ENCODE measurements at regions not wholly inside any gene's neighbourhood (a gene's known extent, or its start where the extent isn't known, plus 50 kb on each side); places are given as distances from the start of the nearest gene placed in this dataset.

GRCh38 chr14:98393527-98393926 lies 878.5 kb downstream of the BCL11B start:
- ATAC-seq: no peak
- no peak overlapping the region for H3K4me3 Mint-ChIP-seq
- H3K36me3 Mint-ChIP-seq: no peaks in the 10 kb centered on the region
- no peak for DNase-seq (ENCODE audit: low spot score)
- no peak overlapping the region for H3K27ac Mint-ChIP-seq
- no peaks in the 10 kb centered on the region for H3K27me3 Mint-ChIP-seq (ENCODE audit: low read depth)
- no peaks in the 10 kb centered on the region for H3K4me1 Mint-ChIP-seq
- CTCF ChIA-PET: interaction anchor here (0.6 kb wide), 1 partner anchor 1310 kb away, joined by 4 read pairs; no protein-coding TSS in a partner anchor
- H3K9me3 Mint-ChIP-seq: peaks cover 26% of the 10 kb centered on the region
- POLR2A ChIA-PET: no interaction called here
- TF ChIP-seq FOXK1 (CRISPR knock-in tag; IDR thresholded peaks at IDR 0.05): no peak
- TF ChIP-seq ZNF423 (CRISPR knock-in tag; IDR thresholded peaks at IDR 0.05): no peak
- no peak for TF ChIP-seq ELF4 (CRISPR knock-in tag; IDR thresholded peaks at IDR 0.05; ENCODE audit: low read depth)
- no peak for TF ChIP-seq ZNF317 (CRISPR knock-in tag; IDR thresholded peaks at IDR 0.05; ENCODE audit: borderline replicate concordance, low read depth)
- no peak for TF ChIP-seq MAX (CRISPR knock-in tag; IDR thresholded peaks at IDR 0.05)
- no peak for TF ChIP-seq ZNF396 (CRISPR knock-in tag; IDR thresholded peaks at IDR 0.05; ENCODE audit: borderline replicate concordance)
- TF ChIP-seq FOXJ3 (CRISPR knock-in tag; IDR thresholded peaks at IDR 0.05; ENCODE audit: borderline replicate concordance): no peak
- TF ChIP-seq ZNF512 (CRISPR knock-in tag; IDR thresholded peaks at IDR 0.05; ENCODE audit: borderline replicate concordance): no peak
- TF ChIP-seq SMAD3 (CRISPR knock-in tag; IDR thresholded peaks at IDR 0.05; ENCODE audit: borderline replicate concordance): no peak
- no peak for TF ChIP-seq CREB1 (CRISPR knock-in tag; IDR thresholded peaks at IDR 0.05)
- no peak for TF ChIP-seq AFF4 (CRISPR knock-in tag; IDR thresholded peaks at IDR 0.05; ENCODE audit: borderline replicate concordance)
- no peak for TF ChIP-seq ZNF263 (CRISPR knock-in tag; IDR thresholded peaks at IDR 0.05; ENCODE audit: low read depth)
- TF ChIP-seq E2F5 (CRISPR knock-in tag; IDR thresholded peaks at IDR 0.05): no peak
- TF ChIP-seq ZNF219 (CRISPR knock-in tag; IDR thresholded peaks at IDR 0.05; ENCODE audit: borderline replicate concordance): no peak
- no peak for TF ChIP-seq ATF1 (CRISPR knock-in tag; IDR thresholded peaks at IDR 0.05)
- no peak for TF ChIP-seq HMGXB4 (CRISPR knock-in tag; IDR thresholded peaks at IDR 0.05)
- no peak for TF ChIP-seq RORB (CRISPR knock-in tag; IDR thresholded peaks at IDR 0.05)

GRCh38 chr14:98404811-98405210 lies 867.2 kb downstream of the BCL11B start:
- H3K36me3 Mint-ChIP-seq: no peaks in the 10 kb centered on the region
- H3K27me3 Mint-ChIP-seq (ENCODE audit: low read depth): no peaks in the 10 kb centered on the region
- H3K9me3 Mint-ChIP-seq: no peaks in the 10 kb centered on the region
- H3K4me3 Mint-ChIP-seq: no peak overlapping the region
- H3K4me1 Mint-ChIP-seq: 0 out of 2 replicates have a peak, but pooled peaks cover 7% of the 10 kb centered on the region
- DNase-seq (ENCODE audit: low spot score): no peak
- ChIA-PET CTCF (no interaction called here), POLR2A (no interaction called here)
- no peak overlapping the region for H3K27ac Mint-ChIP-seq
- no peak for ATAC-seq
- TF ChIP-seq GABPB1 (CRISPR knock-in tag; IDR thresholded peaks at IDR 0.05) (no peak), NR1H2 (CRISPR knock-in tag; IDR thresholded peaks at IDR 0.05) (no peak), ZNF138 (CRISPR knock-in tag; conservative IDR thresholded peaks at IDR 0.05) (no peak), MLX (CRISPR knock-in tag; IDR thresholded peaks at IDR 0.05) (no peak), ZNF423 (CRISPR knock-in tag; IDR thresholded peaks at IDR 0.05) (no peak), NR2C2 (CRISPR knock-in tag; IDR thresholded peaks at IDR 0.05) (no peak), USF1 (CRISPR knock-in tag; IDR thresholded peaks at IDR 0.05) (no peak), SOX15 (CRISPR knock-in tag; IDR thresholded peaks at IDR 0.05) (no peak), MXD4 (CRISPR knock-in tag; IDR thresholded peaks at IDR 0.05; ENCODE audit: borderline replicate concordance) (no peak), ATF3 (CRISPR knock-in tag; conservative IDR thresholded peaks at IDR 0.05) (no peak), RELA (CRISPR knock-in tag; IDR thresholded peaks at IDR 0.05; ENCODE audit: borderline replicate concordance) (no peak), MAX (CRISPR knock-in tag; IDR thresholded peaks at IDR 0.05) (no peak)

Measured in WTC11 (cell line).